D341Med (cell line): ENCODE measurements at regions not wholly inside any gene's neighbourhood (a gene's known extent, or its start where the extent isn't known, plus 50 kb on each side); places are given as distances from the start of the nearest gene placed in this dataset.
"Not testable (repeated sequence)": the region's sequence is repeated elsewhere in the genome, so short reads cannot be mapped to it uniquely, and the experiment has no call there.

Source experiments
- DNase-seq: peaks from one replicate; pipeline ENCODE4 v3.0.0; 2012; ENCODE audit warnings: low spot score

DNA sequence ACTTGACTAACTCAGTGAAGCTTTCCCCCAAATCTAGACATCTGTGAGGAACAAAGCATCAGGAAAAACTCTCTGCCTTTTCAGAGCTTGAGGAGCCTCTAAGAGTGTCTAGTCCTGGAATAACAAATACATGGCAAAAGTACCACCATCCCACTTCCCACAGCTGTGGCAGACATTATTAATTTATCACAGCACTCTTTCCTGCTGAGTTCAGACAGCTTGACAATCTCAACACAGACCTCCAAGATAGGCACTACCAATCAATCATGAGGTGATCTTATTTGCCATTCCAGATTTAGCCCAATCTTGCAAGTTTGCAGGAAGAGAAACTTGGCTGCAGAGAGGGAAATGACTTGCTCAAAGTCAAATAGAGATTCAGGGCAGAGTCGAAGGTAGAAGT, 202.8 kb downstream of the MN1 start:
- no peak for DNase-seq

GRCh38 chr22:27601195-27601594, 200.4 kb downstream of the MN1 start:
- DNase-seq: no peak

DNA sequence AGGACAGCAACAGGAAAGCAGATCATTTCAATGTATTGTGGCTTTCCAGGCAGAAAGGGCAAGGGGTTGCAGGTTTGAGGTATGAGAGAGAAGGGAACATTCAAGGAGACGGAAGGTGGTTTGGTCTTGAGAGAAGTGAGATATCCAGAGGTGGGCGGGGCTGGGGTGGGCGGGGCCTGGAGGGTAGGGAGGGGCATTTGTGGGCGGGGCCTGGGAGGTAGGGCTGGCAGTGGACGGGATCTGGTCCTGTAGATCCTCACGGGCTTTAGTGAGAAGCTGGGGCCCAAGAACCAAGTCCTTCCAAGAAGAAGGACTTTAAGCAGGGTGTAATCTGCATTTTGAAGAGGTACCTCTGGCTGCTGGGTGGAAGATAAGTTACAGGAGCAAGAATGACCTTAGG, 199.2 kb downstream of the MN1 start:
- DNase-seq: no peak

GRCh38 chr22:27603111-27603799, 198.3 kb downstream of the MN1 start:
- no peak for DNase-seq

DNA sequence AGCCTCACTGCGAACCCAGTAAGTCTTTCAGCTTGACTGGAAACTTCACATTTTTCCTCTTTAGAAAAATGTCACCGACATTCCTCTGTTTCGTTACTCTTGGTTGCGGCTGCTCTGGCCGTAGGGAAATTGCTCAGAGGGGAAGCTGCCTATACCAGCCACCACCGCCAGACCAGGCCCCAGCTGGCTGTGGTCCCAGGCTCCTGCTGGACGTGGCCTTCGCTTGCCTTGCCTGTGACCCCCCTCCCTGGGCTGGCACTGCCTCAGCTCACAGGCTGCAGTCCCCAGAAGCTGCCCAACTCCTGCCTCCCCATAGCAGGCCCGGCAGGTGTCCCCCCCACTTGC, 197.8 kb downstream of the MN1 start:
- DNase-seq: no peak

GRCh38 chr22:27605390-27605789, 196.2 kb downstream of the MN1 start:
- DNase-seq: no peak

GRCh38 chr22:27607750-27608149, 193.8 kb downstream of the MN1 start:
- not testable (repeated sequence) for DNase-seq

DNA sequence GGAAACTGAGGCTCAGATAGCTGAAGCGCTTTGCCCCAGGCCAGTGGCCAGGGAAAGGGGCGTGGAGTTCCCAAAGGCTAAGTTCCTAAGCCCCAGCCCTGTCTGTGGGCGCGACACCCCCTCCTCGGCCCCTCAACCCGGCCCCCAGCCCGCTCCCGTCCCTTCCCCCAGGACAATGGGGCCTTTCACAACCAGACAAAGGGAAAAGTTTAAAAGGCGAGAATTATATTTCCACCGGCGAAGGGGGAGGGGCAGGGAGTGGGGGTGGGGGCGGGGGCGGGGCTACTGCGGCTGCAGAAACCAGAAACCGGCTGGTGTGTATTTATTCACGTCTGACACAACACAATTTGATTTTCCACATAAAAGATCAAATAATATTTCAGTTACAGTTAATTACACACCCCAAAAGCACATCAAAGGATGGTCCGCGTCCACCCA, 192.1 kb downstream of the MN1 start:
- no peak for DNase-seq

- not testable (repeated sequence) for DNase-seq
Observed at GRCh38 chr22:27610164-27610563, 191.4 kb downstream of the MN1 start.

GRCh38 chr22:27610863-27611786, 190.4 kb downstream of the MN1 start:
- no peak for DNase-seq

GRCh38 chr22:27612115-27612514, 189.4 kb downstream of the MN1 start:
- DNase-seq: no peak

DNA sequence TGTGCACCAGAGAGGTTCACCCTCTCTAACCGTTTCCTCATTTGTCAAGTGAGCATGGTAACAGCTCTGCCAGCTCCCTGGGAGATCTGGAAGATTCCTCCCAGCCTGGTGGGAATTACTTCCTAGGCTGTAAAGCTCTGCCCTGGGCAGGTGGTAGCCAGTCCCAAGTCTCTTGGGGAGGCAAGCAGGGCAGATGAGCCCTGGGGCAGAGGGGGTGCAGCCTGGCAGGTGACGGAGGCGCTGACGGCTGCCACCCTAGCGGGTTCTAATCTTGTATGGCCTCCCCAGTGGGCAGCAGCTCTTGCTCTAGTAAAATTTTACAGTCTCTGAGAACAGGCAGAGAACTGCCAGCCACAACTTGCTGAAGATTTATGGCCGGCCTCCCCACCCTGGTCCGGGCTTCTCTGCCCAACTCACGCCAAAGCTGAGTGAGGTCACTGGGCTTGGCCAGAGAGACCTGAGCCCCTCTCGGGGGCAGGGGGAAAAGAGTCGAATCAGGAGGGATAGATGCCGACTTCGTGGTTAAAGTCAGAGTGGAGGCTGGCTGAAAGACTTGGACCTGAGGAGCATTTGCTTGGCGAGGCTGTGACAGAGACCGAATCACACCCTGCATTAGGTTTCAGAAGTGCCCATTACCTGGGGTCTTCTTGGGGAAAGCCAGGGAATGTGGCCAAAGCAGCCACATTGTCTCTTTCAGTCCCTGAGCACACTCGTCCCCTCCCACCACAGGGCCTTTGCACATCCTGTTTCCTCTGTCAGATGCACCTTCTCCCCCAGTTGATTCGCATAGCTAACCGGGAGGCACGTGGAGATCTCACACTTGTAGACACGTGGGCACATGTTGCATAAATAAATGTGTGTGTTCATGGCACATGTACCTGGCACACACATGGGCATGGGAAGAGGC, 188.2 kb downstream of the MN1 start:
- no peak for DNase-seq

GRCh38 chr22:27614006-27614649, 187.4 kb downstream of the MN1 start:
- no peak for DNase-seq

GRCh38 chr22:27614650-27615007, 186.9 kb downstream of the MN1 start:
- DNase-seq: no peak

GRCh38 chr22:27615408-27615807, 186.1 kb downstream of the MN1 start:
- no peak for DNase-seq

- no peak for DNase-seq
Observed at GRCh38 chr22:27616033-27616432, 185.5 kb downstream of the MN1 start.

DNA sequence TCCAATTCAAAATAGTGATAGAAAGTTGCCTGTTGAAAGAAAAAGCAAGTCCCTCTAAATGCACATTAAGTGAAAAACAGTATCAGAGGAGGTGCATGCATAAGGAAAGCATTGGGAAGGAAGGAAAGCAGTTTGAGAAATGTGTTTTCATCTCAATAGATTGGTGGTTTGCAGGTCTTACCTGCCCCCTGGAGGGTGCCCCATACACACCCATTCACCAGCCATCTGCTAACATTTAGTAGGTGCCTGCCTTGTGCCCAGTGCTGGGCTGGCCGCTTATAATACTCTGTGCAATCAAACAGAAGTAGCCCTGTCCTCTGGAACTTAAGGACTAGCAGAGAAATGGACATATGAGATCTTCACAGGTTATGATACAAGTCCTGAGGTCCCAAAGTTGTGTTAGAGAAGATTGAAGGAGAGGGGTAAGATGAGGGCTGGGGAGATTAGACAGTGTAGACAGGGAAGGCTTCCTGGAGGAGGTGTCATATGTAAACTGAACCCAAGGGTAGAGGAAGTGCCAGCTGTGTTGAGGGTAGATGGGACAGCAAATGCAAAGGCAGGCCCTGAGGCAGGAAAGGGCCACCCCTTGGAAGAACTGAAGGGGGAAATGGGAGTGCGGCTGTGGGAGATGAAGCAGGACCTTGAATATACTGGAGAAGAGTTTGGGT, 184.2 kb downstream of the MN1 start:
- no peak for DNase-seq

GRCh38 chr22:27620367-27621154, 181.0 kb downstream of the MN1 start:
- no peak for DNase-seq

GRCh38 chr22:27621486-27622070, 180.0 kb downstream of the MN1 start:
- DNase-seq: no peak

DNA sequence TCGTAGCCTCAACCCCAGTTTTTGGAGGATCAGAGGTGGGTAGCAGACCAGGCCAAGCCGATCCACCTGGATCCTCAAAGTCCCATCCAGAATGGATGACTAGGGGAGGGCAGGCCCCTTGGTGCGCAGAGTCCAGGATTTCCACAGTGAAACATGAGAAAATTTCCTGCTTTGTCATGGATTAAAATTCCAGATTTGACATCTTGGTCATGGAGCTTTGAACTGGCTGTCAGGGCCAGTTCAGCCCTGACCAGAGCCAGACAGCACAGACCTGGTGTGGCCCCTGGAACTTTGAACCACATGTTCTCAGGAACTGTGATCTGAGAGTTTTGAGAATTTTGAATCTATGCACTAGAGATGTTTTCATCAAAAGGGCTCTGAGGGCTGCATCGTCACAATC, 177.5 kb downstream of the MN1 start:
- DNase-seq: no peak
